SK-N-SH (cell line): ENCODE measurements at regions not wholly inside any gene's neighbourhood (a gene's known extent, or its start where the extent isn't known, plus 50 kb on each side); places are given as distances from the start of the nearest gene placed in this dataset.

Experiments
- CTCF ChIA-PET: fragments of 300-600, 350-600 bp; formaldehyde crosslinking; extraction: SDS; loops from one replicate; lab custom pipeline; 2021; lab: Yijun Ruan, JAX
- POLR2A ChIA-PET: fragments of 350-600 bp; sonication (Branson Sonifier 250); formaldehyde crosslinking; extraction: SDS; loops from one replicate; lab custom pipeline; 2020; ENCODE audit warnings: antibody characterized with exemption, inconsistent platforms; lab: Yijun Ruan, JAX
- DNase-seq: peaks from one replicate; pipeline ENCODE4 v3.0.0; 2012
- H2AFZ ChIP-seq: fragments of 200-600 bp; sonication (generic); 2 replicates; pipeline ENCODE4 v1.8.1; 2016; ENCODE audit warnings: antibody characterized with exemption, mild to moderate bottlenecking, low read depth
- H3F3A ChIP-seq: fragments of 200-600 bp; sonication (generic); replicated peaks from 2 replicates; pipeline ENCODE3; 2016; ENCODE audit warnings: antibody characterized with exemption, mild to moderate bottlenecking; ENCODE audit not compliant: insufficient read depth
- H3K27ac ChIP-seq, 2 experiments: fragments of 200-500 bp in 1 of 2; fragments of 200-600 bp in 1 of 2; sonication (Bioruptor generic) in 1 of 2; sonication (generic), shearing (Covaris generic) in 1 of 2; 2 replicates each; pipeline versions ENCODE4 v1.5.1 to v1.6.1; 2014 to 2016; ENCODE audit warnings: low read depth in 2 of 2, inconsistent platforms in 1 of 2, low read length in 1 of 2, mild to moderate bottlenecking in 1 of 2, mixed read lengths in 1 of 2
- H3K27me3 ChIP-seq: fragments of 200-600 bp; sonication (generic), shearing (Covaris generic); 2 replicates; pipeline ENCODE4 v1.6.1; 2016; ENCODE audit warnings: mixed run types; ENCODE audit not compliant: insufficient read depth
- H3K36me3 ChIP-seq, 2 experiments: fragments of 200-500 bp in 1 of 2; fragments of 200-600 bp in 1 of 2; sonication (Bioruptor generic) in 1 of 2; sonication (generic) in 1 of 2; replicated peaks in 1 of 2; 2 replicates each; pipeline versions ENCODE3 to v1.5.1; 2014 to 2016; ENCODE audit warnings: low read length in 1 of 2, mild to moderate bottlenecking in 1 of 2; ENCODE audit not compliant: insufficient read depth in 2 of 2, control insufficient read depth in 1 of 2
- H3K4me1 ChIP-seq, 2 experiments: fragments of 200-500 bp in 1 of 2; fragments of 200-600 bp in 1 of 2; sonication (Bioruptor generic) in 1 of 2; sonication (generic), shearing (Covaris generic) in 1 of 2; 2 replicates each; pipeline versions ENCODE4 v1.5.1 to v1.6.1; 2014 to 2016; ENCODE audit warnings: low read depth in 1 of 2, low read length in 1 of 2, mixed run types in 1 of 2; ENCODE audit not compliant: insufficient read depth in 2 of 2, control insufficient read depth in 1 of 2
- H3K4me2 ChIP-seq: fragments of 200-600 bp; sonication (generic), shearing (Covaris generic); 2 replicates; pipeline ENCODE4 v1.6.1; 2017; ENCODE audit warnings: mixed run types
- H3K4me3 ChIP-seq, 2 experiments: fragments of 200-500 bp in 1 of 2; fragments of 200-600 bp in 1 of 2; sonication (Bioruptor generic) in 1 of 2; sonication (generic), shearing (Covaris generic) in 1 of 2; 2 replicates each; pipeline versions ENCODE4 v1.5.1 to v1.8.1; 2014 to 2016; ENCODE audit warnings: low read depth in 2 of 2, inconsistent platforms in 1 of 2, low read length in 1 of 2, mild to moderate bottlenecking in 1 of 2, mixed read lengths in 1 of 2, moderate library complexity in 1 of 2
- H3K79me2 ChIP-seq: fragments of 200-600 bp; sonication (generic); 2 replicates; pipeline ENCODE4 v1.8.1; 2017; ENCODE audit warnings: mild to moderate bottlenecking; ENCODE audit not compliant: insufficient read depth
- H3K9ac ChIP-seq: fragments of 200-600 bp; sonication (generic); 2 replicates; pipeline ENCODE4 v1.6.1; 2017; ENCODE audit warnings: mixed run types
- H3K9me2 ChIP-seq: fragments of 200-600 bp; sonication (generic); 2 replicates; pipeline ENCODE4 v1.6.1; 2017; ENCODE audit warnings: mixed run types
- H3K9me3 ChIP-seq: fragments of 200-600 bp; sonication (generic); 2 replicates; pipeline ENCODE4 v1.6.1; 2017; ENCODE audit warnings: mixed run types, mild to moderate bottlenecking, moderate library complexity
- H4K20me1 ChIP-seq: fragments of 200-600 bp; sonication (generic); 2 replicates; pipeline ENCODE4 v1.6.1; 2017; ENCODE audit warnings: mild to moderate bottlenecking, mixed run types; ENCODE audit not compliant: insufficient read depth
- ELF1 ChIP-seq: IDR thresholded peaks from 2 replicates; pipeline ENCODE4 v1.4.0; 2012
- FOXJ3 ChIP-seq: sonication (generic); formaldehyde crosslinking; IDR thresholded peaks from 2 replicates; pipeline ENCODE4 v1.5.1; 2020; ENCODE audit warnings: mild to moderate bottlenecking, missing genetic modification reagents
- FOXM1 ChIP-seq: IDR thresholded peaks from 2 replicates; pipeline ENCODE4 v1.4.0; 2012; ENCODE audit warnings: low read depth, mild to moderate bottlenecking
- GABPA ChIP-seq: IDR thresholded peaks from 2 replicates; pipeline ENCODE4 v1.4.0; 2012; ENCODE audit warnings: low read depth, mild to moderate bottlenecking
- JUND ChIP-seq: IDR thresholded peaks from 2 replicates; pipeline ENCODE4 v1.4.0; 2012
- MEF2A ChIP-seq: IDR thresholded peaks from 2 replicates; pipeline ENCODE4 v1.4.0; 2012; ENCODE audit warnings: low read depth, borderline replicate concordance
- NRF1 ChIP-seq: IDR thresholded peaks from 2 replicates; pipeline ENCODE4 v1.6.1; 2012; ENCODE audit warnings: low read depth, mild to moderate bottlenecking, low read length
- POLR2AphosphoS5 ChIP-seq: IDR thresholded peaks from 2 replicates; pipeline ENCODE4 v1.6.1; 2012; ENCODE audit warnings: low read depth, low read length
- RAD21 ChIP-seq: IDR thresholded peaks from 2 replicates; pipeline ENCODE4 v1.6.1; 2012; ENCODE audit warnings: mild to moderate bottlenecking, low read length
- RCOR1 ChIP-seq: fragments of 150-350 bp; IDR thresholded peaks from 2 replicates; pipeline ENCODE4 v1.6.1; 2017; ENCODE audit warnings: antibody characterized with exemption, low read length
- SIN3A ChIP-seq: IDR thresholded peaks from 2 replicates; pipeline ENCODE4 v1.6.1; 2012; ENCODE audit warnings: low read depth, mild to moderate bottlenecking, low read length, moderate library complexity, borderline replicate concordance
- TAF1 ChIP-seq: IDR thresholded peaks from 2 replicates; pipeline ENCODE4 v1.6.1; 2012; ENCODE audit warnings: low read depth, mild to moderate bottlenecking, low read length, moderate library complexity, borderline replicate concordance
- TEAD4 ChIP-seq: IDR thresholded peaks from 2 replicates; pipeline ENCODE4 v1.4.0; 2012; ENCODE audit warnings: mild to moderate bottlenecking, borderline replicate concordance; ENCODE audit not compliant: insufficient read depth
- WGBS: methylation state at CpG from one replicate; pipeline ENCODE4 v1.1.6; 2017; ENCODE audit warnings: low lambda C conversion rate; 5-methylcytosine and 5-hydroxymethylcytosine counted together
- TF ChIP-seq, protein P1 (sequence below): IDR thresholded peaks from 2 replicates; pipeline ENCODE4 v1.6.1; 2012; ENCODE audit warnings: mild to moderate bottlenecking, low read depth, low read length, moderate library complexity
- TF ChIP-seq, protein P2 (sequence below): IDR thresholded peaks from 2 replicates; pipeline ENCODE4 v1.4.0; 2012; ENCODE audit warnings: low read depth, borderline replicate concordance
- TF ChIP-seq, protein P3 (sequence below): fragments of 200-600 bp; sonication (generic); IDR thresholded peaks from 2 replicates; pipeline ENCODE4 v1.6.1; 2017; ENCODE audit warnings: antibody characterized with exemption, mild to moderate bottlenecking, moderate library complexity
- TF ChIP-seq, protein P4 (sequence below): IDR thresholded peaks from 2 replicates; pipeline ENCODE4 v1.4.0; 2012; ENCODE audit warnings: low read depth
- TF ChIP-seq, protein P5 (sequence below): fragments of 150-350 bp; IDR thresholded peaks from 2 replicates; pipeline ENCODE4 v1.6.1; 2017; ENCODE audit warnings: antibody characterized with exemption, low read length, low read depth, borderline replicate concordance
- TF ChIP-seq, protein P6 (sequence below): IDR thresholded peaks from 2 replicates; pipeline ENCODE4; 2012

DNA sequence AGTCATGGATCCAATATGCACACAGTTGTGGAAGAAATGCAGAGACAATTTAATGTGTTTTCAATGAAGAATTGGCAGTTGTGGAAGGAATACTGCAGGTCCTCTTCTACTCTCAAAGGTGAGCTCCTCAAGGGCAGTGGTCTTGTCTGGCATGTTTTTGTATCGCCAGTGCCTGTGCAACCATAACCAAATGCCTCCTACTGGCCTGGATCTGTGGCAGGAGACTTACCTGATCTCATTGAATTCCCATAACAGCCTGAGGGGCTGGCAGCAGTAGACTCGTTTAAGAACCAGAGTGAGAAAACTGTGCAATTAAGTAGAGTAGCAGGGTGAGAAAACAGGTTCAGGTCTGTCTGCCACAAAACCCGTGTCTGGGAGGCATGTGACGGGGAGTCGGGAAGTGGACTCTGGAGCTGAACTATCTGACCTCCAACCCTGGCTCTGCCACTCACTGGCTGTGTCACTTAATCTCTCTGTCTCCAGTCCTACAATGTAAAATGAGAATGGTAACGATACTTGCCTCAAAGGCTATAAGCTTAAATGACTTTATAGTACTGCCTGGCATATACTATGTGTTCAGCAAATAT, 268.2 kb upstream of the SSTR1 start (continued):
- TF ChIP-seq, protein P1, sequence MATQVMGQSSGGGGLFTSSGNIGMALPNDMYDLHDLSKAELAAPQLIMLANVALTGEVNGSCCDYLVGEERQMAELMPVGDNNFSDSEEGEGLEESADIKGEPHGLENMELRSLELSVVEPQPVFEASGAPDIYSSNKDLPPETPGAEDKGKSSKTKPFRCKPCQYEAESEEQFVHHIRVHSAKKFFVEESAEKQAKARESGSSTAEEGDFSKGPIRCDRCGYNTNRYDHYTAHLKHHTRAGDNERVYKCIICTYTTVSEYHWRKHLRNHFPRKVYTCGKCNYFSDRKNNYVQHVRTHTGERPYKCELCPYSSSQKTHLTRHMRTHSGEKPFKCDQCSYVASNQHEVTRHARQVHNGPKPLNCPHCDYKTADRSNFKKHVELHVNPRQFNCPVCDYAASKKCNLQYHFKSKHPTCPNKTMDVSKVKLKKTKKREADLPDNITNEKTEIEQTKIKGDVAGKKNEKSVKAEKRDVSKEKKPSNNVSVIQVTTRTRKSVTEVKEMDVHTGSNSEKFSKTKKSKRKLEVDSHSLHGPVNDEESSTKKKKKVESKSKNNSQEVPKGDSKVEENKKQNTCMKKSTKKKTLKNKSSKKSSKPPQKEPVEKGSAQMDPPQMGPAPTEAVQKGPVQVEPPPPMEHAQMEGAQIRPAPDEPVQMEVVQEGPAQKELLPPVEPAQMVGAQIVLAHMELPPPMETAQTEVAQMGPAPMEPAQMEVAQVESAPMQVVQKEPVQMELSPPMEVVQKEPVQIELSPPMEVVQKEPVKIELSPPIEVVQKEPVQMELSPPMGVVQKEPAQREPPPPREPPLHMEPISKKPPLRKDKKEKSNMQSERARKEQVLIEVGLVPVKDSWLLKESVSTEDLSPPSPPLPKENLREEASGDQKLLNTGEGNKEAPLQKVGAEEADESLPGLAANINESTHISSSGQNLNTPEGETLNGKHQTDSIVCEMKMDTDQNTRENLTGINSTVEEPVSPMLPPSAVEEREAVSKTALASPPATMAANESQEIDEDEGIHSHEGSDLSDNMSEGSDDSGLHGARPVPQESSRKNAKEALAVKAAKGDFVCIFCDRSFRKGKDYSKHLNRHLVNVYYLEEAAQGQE, result no peak
- no peak for TF ChIP-seq FOXM1

DNA sequence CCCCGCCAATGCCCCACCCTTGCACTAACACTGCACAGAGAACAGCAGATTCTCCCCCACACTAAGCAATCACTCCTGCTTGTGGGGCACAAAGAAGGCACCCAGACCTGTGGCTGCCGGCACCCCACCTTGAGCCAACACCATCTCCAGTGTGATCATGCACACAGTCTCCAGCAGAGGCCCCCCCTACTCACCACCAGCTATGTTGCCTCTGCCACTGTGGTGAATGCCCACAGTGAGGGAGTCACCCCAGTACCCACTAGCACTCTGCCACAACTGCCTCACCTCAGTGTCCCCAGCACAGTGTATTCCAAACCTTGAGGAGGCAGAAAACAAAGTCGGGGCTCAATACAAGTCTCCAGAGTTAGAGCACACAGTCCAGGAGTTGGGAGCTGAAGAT, 261.7 kb upstream of the SSTR1 start:
- TF ChIP-seq, protein P2, sequence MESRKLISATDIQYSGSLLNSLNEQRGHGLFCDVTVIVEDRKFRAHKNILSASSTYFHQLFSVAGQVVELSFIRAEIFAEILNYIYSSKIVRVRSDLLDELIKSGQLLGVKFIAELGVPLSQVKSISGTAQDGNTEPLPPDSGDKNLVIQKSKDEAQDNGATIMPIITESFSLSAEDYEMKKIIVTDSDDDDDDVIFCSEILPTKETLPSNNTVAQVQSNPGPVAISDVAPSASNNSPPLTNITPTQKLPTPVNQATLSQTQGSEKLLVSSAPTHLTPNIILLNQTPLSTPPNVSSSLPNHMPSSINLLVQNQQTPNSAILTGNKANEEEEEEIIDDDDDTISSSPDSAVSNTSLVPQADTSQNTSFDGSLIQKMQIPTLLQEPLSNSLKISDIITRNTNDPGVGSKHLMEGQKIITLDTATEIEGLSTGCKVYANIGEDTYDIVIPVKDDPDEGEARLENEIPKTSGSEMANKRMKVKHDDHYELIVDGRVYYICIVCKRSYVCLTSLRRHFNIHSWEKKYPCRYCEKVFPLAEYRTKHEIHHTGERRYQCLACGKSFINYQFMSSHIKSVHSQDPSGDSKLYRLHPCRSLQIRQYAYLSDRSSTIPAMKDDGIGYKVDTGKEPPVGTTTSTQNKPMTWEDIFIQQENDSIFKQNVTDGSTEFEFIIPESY, result no peak
- TF ChIP-seq, protein P3, sequence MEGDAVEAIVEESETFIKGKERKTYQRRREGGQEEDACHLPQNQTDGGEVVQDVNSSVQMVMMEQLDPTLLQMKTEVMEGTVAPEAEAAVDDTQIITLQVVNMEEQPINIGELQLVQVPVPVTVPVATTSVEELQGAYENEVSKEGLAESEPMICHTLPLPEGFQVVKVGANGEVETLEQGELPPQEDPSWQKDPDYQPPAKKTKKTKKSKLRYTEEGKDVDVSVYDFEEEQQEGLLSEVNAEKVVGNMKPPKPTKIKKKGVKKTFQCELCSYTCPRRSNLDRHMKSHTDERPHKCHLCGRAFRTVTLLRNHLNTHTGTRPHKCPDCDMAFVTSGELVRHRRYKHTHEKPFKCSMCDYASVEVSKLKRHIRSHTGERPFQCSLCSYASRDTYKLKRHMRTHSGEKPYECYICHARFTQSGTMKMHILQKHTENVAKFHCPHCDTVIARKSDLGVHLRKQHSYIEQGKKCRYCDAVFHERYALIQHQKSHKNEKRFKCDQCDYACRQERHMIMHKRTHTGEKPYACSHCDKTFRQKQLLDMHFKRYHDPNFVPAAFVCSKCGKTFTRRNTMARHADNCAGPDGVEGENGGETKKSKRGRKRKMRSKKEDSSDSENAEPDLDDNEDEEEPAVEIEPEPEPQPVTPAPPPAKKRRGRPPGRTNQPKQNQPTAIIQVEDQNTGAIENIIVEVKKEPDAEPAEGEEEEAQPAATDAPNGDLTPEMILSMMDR, result no peak
- TF ChIP-seq SIN3A (no peak), POLR2AphosphoS5 (no peak), RAD21 (no peak), MEF2A (no peak), RCOR1 (no peak), TEAD4 (no peak), FOXJ3 (CRISPR knock-in tag) (no peak), JUND (no peak), ELF1 (no peak), TAF1 (no peak), GABPA (no peak), NRF1 (no peak)
- TF ChIP-seq, protein P4, sequence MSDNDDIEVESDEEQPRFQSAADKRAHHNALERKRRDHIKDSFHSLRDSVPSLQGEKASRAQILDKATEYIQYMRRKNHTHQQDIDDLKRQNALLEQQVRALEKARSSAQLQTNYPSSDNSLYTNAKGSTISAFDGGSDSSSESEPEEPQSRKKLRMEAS, result no peak
- TF ChIP-seq, protein P5, sequence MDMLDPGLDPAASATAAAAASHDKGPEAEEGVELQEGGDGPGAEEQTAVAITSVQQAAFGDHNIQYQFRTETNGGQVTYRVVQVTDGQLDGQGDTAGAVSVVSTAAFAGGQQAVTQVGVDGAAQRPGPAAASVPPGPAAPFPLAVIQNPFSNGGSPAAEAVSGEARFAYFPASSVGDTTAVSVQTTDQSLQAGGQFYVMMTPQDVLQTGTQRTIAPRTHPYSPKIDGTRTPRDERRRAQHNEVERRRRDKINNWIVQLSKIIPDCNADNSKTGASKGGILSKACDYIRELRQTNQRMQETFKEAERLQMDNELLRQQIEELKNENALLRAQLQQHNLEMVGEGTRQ, result no peak
- TF ChIP-seq, protein P6, sequence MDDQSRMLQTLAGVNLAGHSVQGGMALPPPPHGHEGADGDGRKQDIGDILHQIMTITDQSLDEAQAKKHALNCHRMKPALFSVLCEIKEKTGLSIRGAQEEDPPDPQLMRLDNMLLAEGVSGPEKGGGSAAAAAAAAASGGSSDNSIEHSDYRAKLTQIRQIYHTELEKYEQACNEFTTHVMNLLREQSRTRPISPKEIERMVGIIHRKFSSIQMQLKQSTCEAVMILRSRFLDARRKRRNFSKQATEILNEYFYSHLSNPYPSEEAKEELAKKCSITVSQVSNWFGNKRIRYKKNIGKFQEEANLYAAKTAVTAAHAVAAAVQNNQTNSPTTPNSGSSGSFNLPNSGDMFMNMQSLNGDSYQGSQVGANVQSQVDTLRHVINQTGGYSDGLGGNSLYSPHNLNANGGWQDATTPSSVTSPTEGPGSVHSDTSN, result no peak
- Histone ChIP-seq H3K27me3 (no peaks in the 10 kb centered on the region), H3K27ac (no peak overlapping the region), H3K4me3 (no peak overlapping the region), H3K4me2 (no peak overlapping the region), H4K20me1 (no peaks in the 10 kb centered on the region), H3K4me1 (no peaks in the 10 kb centered on the region), H3F3A (no peaks in the 10 kb centered on the region), H3K79me2 (no peaks in the 10 kb centered on the region), H3K9me2 (no peaks in the 10 kb centered on the region), H3K9me3 (no peaks in the 10 kb centered on the region), H3K36me3 (no peaks in the 10 kb centered on the region), H3K9ac (no peak overlapping the region), H2AFZ (no peak overlapping the region)
- no peak for DNase-seq
- WGBS, result 0% methylated on average over 2 of the region's 3 CpGs
- ChIA-PET CTCF (no interaction called here), POLR2A (no interaction called here)
